ENCODE measurements at regions not wholly inside any gene's neighbourhood (a gene's known extent, or its start where the extent isn't known, plus 50 kb on each side); places are given as distances from the start of the nearest gene placed in this dataset.

DNA sequence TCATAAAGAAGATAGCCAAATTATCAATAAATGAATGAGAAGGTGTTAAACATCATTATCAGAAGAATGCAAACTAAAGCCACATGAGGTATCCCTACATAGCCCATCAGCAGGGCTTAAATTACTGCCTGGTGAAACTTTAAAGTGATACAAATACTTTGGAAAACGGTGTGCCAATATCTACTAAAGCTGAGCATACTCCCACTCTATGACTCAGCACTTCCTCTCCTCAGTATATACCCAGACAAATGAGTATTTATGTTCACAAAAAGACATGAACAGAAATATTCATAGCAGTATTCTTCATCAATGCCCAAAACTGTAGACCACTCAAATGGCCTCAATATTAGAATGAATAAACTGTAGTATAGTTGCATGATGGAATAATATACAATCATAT is 284.6 kb upstream of the ZC3H12C start:
- Histone ChIP-seq H3K9ac (ENCODE audit: insufficient read depth, low read depth, low read length) (no peak overlapping the region), H3K4me2 (ENCODE audit: low read depth, low read length) (no peak overlapping the region), H4K20me1 (ENCODE audit: insufficient read depth, low read length) (no peaks in the 10 kb centered on the region), H3K27ac (ENCODE audit: extremely low read length, insufficient read depth, low read length) (no peak overlapping the region), H3K27me3 (ENCODE audit: control insufficient read depth in 1 of 2, insufficient read depth in 2 of 2, low read length in 2 of 2) (no peaks in the 10 kb centered on the region), H3K79me2 (ENCODE audit: insufficient read depth, low read length) (no peaks in the 10 kb centered on the region), H3K4me1 (ENCODE audit: insufficient read depth, low read length) (no peaks in the 10 kb centered on the region), H3K4me3 (replicated peaks in 1 of 3; ENCODE audit: insufficient read depth in 1 of 3, low read depth in 2 of 3, low read length in 3 of 3) (no peak overlapping the region), H3K9me3 (ENCODE audit: low read length) (no peaks in the 10 kb centered on the region), H3K36me3 (replicated peaks in 1 of 2; ENCODE audit: control insufficient read depth in 1 of 2, insufficient read depth in 2 of 2, low read length in 2 of 2) (no peaks in the 10 kb centered on the region), H2AFZ (ENCODE audit: low read length) (no peak overlapping the region)
- ChIA-PET POLR2A (no interaction called here), CTCF (ENCODE audit: low intra/inter-chr PET ratio, low total read pairs) (no interaction called here)
- ATAC-seq (no peak), DNase-seq (ENCODE audit: low spot score) (no peak), FAIRE-seq (no peak)
- BruUV-seq (replicated peaks): no TSS peak
- 0% methylated on average over 1 of the region's 1 CpG for WGBS (ENCODE audit: low lambda C conversion rate)
- TF ChIP-seq NFE2L2 (IDR thresholded peaks at IDR 0.05; ENCODE audit: low read length) (peak; percentile 58), SAP130 (CRISPR knock-in tag; IDR thresholded peaks at IDR 0.05; ENCODE audit: low read depth) (no peak)
- in situ Hi-C loops (cut with HindIII; ENCODE audit: extremely low pct_ligation_motif_present, low pct_unique_long_range_greater_than_20kb) (no loop called here), intact Hi-C loops (cut with micrococcal nuclease; ENCODE audit: unreplicated experiment) (no loop called here)

DNA sequence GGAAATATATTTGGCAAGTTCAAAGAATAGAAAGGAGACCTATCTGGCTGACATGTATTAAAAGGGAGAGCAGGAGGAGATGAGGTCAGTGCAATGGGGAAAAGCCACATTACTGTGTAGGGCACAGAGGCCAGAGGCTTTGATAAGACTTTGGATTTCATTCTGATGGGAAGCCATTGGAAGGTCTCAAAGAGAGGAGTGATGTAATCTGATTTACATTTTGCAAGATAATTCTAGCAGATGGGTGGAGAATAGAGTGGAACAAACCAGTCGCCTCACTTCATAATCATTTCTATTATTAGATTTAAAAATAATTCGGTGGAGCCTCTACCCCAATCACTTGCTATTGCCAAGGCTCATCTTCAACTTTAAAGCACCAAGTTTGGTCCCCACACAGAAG is 278.4 kb upstream of the ZC3H12C start:
- Histone ChIP-seq H3K27ac (ENCODE audit: extremely low read length, insufficient read depth, low read length) (no peak overlapping the region), H3K27me3 (ENCODE audit: control insufficient read depth in 1 of 2, insufficient read depth in 2 of 2, low read length in 2 of 2) (no peaks in the 10 kb centered on the region), H3K4me2 (ENCODE audit: low read depth, low read length) (no peak overlapping the region), H3K9ac (ENCODE audit: insufficient read depth, low read depth, low read length) (no peak overlapping the region), H3K4me3 (replicated peaks in 1 of 3; ENCODE audit: insufficient read depth in 1 of 3, low read depth in 2 of 3, low read length in 3 of 3) (no peak overlapping the region), H2AFZ (ENCODE audit: low read length) (no peak overlapping the region), H3K79me2 (ENCODE audit: insufficient read depth, low read length) (no peaks in the 10 kb centered on the region), H3K9me3 (ENCODE audit: low read length) (no peaks in the 10 kb centered on the region), H4K20me1 (ENCODE audit: insufficient read depth, low read length) (no peaks in the 10 kb centered on the region), H3K36me3 (replicated peaks in 1 of 2; ENCODE audit: control insufficient read depth in 1 of 2, insufficient read depth in 2 of 2, low read length in 2 of 2) (no peaks in the 10 kb centered on the region), H3K4me1 (ENCODE audit: insufficient read depth, low read length) (no peaks in the 10 kb centered on the region)
- in situ Hi-C loops (cut with HindIII; ENCODE audit: extremely low pct_ligation_motif_present, low pct_unique_long_range_greater_than_20kb): no loop called here
- ChIA-PET CTCF (ENCODE audit: low intra/inter-chr PET ratio, low total read pairs) (no interaction called here), POLR2A (no interaction called here)
- BruUV-seq (replicated peaks): no TSS peak
- FAIRE-seq (no peak), DNase-seq (ENCODE audit: low spot score) (no peak), ATAC-seq (no peak)
- TF ChIP-seq, protein P1, sequence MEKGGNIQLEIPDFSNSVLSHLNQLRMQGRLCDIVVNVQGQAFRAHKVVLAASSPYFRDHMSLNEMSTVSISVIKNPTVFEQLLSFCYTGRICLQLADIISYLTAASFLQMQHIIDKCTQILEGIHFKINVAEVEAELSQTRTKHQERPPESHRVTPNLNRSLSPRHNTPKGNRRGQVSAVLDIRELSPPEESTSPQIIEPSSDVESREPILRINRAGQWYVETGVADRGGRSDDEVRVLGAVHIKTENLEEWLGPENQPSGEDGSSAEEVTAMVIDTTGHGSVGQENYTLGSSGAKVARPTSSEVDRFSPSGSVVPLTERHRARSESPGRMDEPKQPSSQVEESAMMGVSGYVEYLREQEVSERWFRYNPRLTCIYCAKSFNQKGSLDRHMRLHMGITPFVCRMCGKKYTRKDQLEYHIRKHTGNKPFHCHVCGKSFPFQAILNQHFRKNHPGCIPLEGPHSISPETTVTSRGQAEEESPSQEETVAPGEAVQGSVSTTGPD (CRISPR knock-in tag; IDR thresholded peaks at IDR 0.05): no peak
- no peak for TF ChIP-seq SALL1 (CRISPR knock-in tag; IDR thresholded peaks at IDR 0.05)
- TF ChIP-seq BHLHE40 (IDR thresholded peaks at IDR 0.05; ENCODE audit: low read length): no peak
- TF ChIP-seq ZNF446 (CRISPR knock-in tag; IDR thresholded peaks at IDR 0.05): no peak
- no peak for TF ChIP-seq MXD4 (CRISPR knock-in tag; IDR thresholded peaks at IDR 0.05)
- TF ChIP-seq, protein P2, sequence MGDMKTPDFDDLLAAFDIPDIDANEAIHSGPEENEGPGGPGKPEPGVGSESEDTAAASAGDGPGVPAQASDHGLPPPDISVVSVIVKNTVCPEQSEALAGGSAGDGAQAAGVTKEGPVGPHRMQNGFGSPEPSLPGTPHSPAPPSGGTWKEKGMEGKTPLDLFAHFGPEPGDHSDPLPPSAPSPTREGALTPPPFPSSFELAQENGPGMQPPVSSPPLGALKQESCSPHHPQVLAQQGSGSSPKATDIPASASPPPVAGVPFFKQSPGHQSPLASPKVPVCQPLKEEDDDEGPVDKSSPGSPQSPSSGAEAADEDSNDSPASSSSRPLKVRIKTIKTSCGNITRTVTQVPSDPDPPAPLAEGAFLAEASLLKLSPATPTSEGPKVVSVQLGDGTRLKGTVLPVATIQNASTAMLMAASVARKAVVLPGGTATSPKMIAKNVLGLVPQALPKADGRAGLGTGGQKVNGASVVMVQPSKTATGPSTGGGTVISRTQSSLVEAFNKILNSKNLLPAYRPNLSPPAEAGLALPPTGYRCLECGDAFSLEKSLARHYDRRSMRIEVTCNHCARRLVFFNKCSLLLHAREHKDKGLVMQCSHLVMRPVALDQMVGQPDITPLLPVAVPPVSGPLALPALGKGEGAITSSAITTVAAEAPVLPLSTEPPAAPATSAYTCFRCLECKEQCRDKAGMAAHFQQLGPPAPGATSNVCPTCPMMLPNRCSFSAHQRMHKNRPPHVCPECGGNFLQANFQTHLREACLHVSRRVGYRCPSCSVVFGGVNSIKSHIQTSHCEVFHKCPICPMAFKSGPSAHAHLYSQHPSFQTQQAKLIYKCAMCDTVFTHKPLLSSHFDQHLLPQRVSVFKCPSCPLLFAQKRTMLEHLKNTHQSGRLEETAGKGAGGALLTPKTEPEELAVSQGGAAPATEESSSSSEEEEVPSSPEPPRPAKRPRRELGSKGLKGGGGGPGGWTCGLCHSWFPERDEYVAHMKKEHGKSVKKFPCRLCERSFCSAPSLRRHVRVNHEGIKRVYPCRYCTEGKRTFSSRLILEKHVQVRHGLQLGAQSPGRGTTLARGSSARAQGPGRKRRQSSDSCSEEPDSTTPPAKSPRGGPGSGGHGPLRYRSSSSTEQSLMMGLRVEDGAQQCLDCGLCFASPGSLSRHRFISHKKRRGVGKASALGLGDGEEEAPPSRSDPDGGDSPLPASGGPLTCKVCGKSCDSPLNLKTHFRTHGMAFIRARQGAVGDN (CRISPR knock-in tag; IDR thresholded peaks at IDR 0.05): no peak
- TF ChIP-seq HMG20B (CRISPR knock-in tag; conservative IDR thresholded peaks at IDR 0.05): no peak
- no peak for TF ChIP-seq ZNF790 (CRISPR knock-in tag; IDR thresholded peaks at IDR 0.05; ENCODE audit: borderline replicate concordance)
- intact Hi-C loops (cut with micrococcal nuclease; ENCODE audit: unreplicated experiment): no loop called here
- WGBS (ENCODE audit: low lambda C conversion rate): 0% methylated on average over 2 of the region's 2 CpGs

Data from HepG2 (cell line).